Esophagus squamous epithelium (tissue), 4 donors: ENCODE measurements at regions not wholly inside any gene's neighbourhood (a gene's known extent, or its start where the extent isn't known, plus 50 kb on each side); places are given as distances from the start of the nearest gene placed in this dataset.

Experiments used
- CTCF ChIP-seq, 6 experiments: fragments of 450-650 bp in 4 of 6; fragments of 200-600 bp in 2 of 6; sonication (generic) in 2 of 6; IDR thresholded peaks; one replicate each; pipeline ENCODE4 v1.5.1; 2016 to 2019; ENCODE audit warnings: antibody characterized with exemption in 6 of 6, mild to moderate bottlenecking in 4 of 6, moderate library complexity in 4 of 6
- POLR2A ChIP-seq, 4 donors: fragments of 450-650 bp; IDR thresholded peaks; one replicate each; pipeline ENCODE4 v1.6.1; 2017; ENCODE audit warnings: antibody characterized with exemption in 4 of 4, mild to moderate bottlenecking in 4 of 4, moderate library complexity in 3 of 4

- TF ChIP-seq POLR2A (IDR thresholded peaks at IDR 0.05) (no peak), CTCF (IDR thresholded peaks at IDR 0.05) (no peak)
Observed at GRCh38 chr16:25344006-25344405, 86.4 kb upstream of the ZKSCAN2 start.
